Effector memory CD4-positive, alpha-beta T cell (primary cell): ENCODE measurements at regions not wholly inside any gene's neighbourhood (a gene's known extent, or its start where the extent isn't known, plus 50 kb on each side); places are given as distances from the start of the nearest gene placed in this dataset.

ENCODE experiments used
- DNase-seq, 3 donors: peaks; one replicate each; pipeline ENCODE4 v3.0.0-alpha.2; 2020
- H3K27ac ChIP-seq: 2 replicates; pipeline ENCODE4 v1.7.0; 2013; ENCODE audit warnings: mild to moderate bottlenecking, low read length, moderate library complexity; ENCODE audit not compliant: insufficient read depth, poor library complexity, severe bottlenecking
- H3K27me3 ChIP-seq: replicated peaks from 2 replicates; pipeline ENCODE4 v1.7.0; 2013; ENCODE audit warnings: mild to moderate bottlenecking, low read length; ENCODE audit not compliant: insufficient read depth, control insufficient read depth, poor library complexity, severe bottlenecking
- H3K36me3 ChIP-seq: 2 replicates; pipeline ENCODE4 v1.7.0; 2013; ENCODE audit warnings: mild to moderate bottlenecking, low read length, moderate library complexity; ENCODE audit not compliant: control insufficient read depth, insufficient read depth
- H3K4me1 ChIP-seq: 2 replicates; pipeline ENCODE4 v1.7.0; 2013; ENCODE audit warnings: low read length, mild to moderate bottlenecking; ENCODE audit not compliant: control insufficient read depth, insufficient read depth, poor library complexity, severe bottlenecking
- H3K4me3 ChIP-seq: 2 replicates; pipeline ENCODE4 v1.7.0; 2013; ENCODE audit warnings: low read length, low read depth, mild to moderate bottlenecking; ENCODE audit not compliant: insufficient read depth, poor library complexity, severe bottlenecking
- H3K9me3 ChIP-seq: 2 replicates; pipeline ENCODE4 v1.7.0; 2013; ENCODE audit warnings: mild to moderate bottlenecking, low read length, moderate library complexity; ENCODE audit not compliant: control insufficient read depth

GRCh38 chr18:57909620-57910019 is 106.5 kb upstream of the ATP8B1 start:
- Histone ChIP-seq H3K36me3 (no peaks in the 10 kb centered on the region), H3K27ac (no peak overlapping the region), H3K4me1 (no peaks in the 10 kb centered on the region), H3K4me3 (no peak overlapping the region), H3K27me3 (no peaks in the 10 kb centered on the region), H3K9me3 (no peaks in the 10 kb centered on the region)
- no peak for DNase-seq

GRCh38 chr18:57908092-57908491 is 105.0 kb upstream of the ATP8B1 start:
- H3K4me3 ChIP-seq, result no peak overlapping the region
- no peaks in the 10 kb centered on the region for H3K27me3 ChIP-seq
- H3K4me1 ChIP-seq, result no peaks in the 10 kb centered on the region
- no peaks in the 10 kb centered on the region for H3K9me3 ChIP-seq
- no peak for DNase-seq
- H3K36me3 ChIP-seq, result no peaks in the 10 kb centered on the region
- H3K27ac ChIP-seq, result no peak overlapping the region

GRCh38 chr18:57907550-57907949 is 104.4 kb upstream of the ATP8B1 start:
- H3K27me3 ChIP-seq, result no peaks in the 10 kb centered on the region
- H3K36me3 ChIP-seq, result no peaks in the 10 kb centered on the region
- no peak for DNase-seq
- no peaks in the 10 kb centered on the region for H3K9me3 ChIP-seq
- H3K27ac ChIP-seq, result no peak overlapping the region
- no peaks in the 10 kb centered on the region for H3K4me1 ChIP-seq
- no peak overlapping the region for H3K4me3 ChIP-seq

GRCh38 chr18:57906852-57907251 is 103.7 kb upstream of the ATP8B1 start:
- Histone ChIP-seq H3K36me3 (no peaks in the 10 kb centered on the region), H3K27me3 (no peaks in the 10 kb centered on the region), H3K4me3 (no peak overlapping the region), H3K27ac (no peak overlapping the region), H3K9me3 (no peaks in the 10 kb centered on the region), H3K4me1 (no peaks in the 10 kb centered on the region)
- no peak for DNase-seq

DNA sequence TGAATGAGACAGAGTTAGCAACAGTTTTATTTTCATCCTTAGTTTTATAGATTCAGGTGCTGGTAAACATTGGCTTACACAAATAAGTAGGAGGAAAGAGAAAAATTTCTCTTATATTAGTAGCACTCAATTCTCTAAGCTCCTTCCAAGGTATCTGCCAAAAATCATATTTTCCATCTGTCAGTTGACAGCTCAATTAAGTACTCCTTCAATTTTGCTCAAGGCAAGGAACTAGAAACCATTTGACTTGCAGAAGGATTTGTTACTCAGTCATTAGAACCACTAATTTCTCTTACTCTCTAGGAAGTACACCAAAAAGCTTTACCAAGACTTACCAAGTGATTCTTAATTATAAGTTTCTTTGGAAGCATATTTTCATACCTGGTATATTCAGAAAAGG is 101.4 kb upstream of the ATP8B1 start:
- DNase-seq, result no peak
- no peaks in the 10 kb centered on the region for H3K27me3 ChIP-seq
- no peak overlapping the region for H3K4me3 ChIP-seq
- H3K36me3 ChIP-seq, result no peaks in the 10 kb centered on the region
- no peak overlapping the region for H3K27ac ChIP-seq
- no peaks in the 10 kb centered on the region for H3K9me3 ChIP-seq
- H3K4me1 ChIP-seq, result no peaks in the 10 kb centered on the region

DNA sequence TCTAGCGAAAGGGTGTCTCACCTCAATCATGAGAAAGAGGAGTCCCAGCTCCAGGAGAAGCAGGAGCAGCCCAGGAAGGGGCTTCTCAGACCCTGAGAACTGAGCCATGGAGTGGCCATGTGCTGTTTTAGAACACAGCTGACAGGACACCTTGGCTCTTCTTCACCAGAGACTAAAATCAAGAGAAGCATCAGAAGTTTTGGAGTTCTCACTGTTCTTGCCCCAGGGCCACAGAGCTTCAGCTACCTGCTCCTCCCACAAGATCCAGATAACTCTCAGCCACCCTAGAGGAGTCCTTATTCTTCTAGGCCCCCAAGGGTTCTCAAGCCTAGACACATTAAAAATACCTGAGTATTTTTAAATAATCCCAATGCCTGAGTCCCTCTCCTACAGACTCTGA is 99.6 kb upstream of the ATP8B1 start:
- Histone ChIP-seq H3K4me1 (no peaks in the 10 kb centered on the region), H3K36me3 (no peaks in the 10 kb centered on the region), H3K27me3 (no peaks in the 10 kb centered on the region), H3K27ac (no peak overlapping the region), H3K9me3 (no peaks in the 10 kb centered on the region), H3K4me3 (no peak overlapping the region)
- DNase-seq, result no peak

GRCh38 chr18:57901825-57902589 is 98.9 kb upstream of the ATP8B1 start:
- no peak overlapping the region for H3K4me3 ChIP-seq
- no peaks in the 10 kb centered on the region for H3K27me3 ChIP-seq
- no peak for DNase-seq
- H3K27ac ChIP-seq, result no peak overlapping the region
- H3K36me3 ChIP-seq, result no peaks in the 10 kb centered on the region
- no peaks in the 10 kb centered on the region for H3K4me1 ChIP-seq
- no peaks in the 10 kb centered on the region for H3K9me3 ChIP-seq

- no peak for DNase-seq
Observed at GRCh38 chr18:57900906-57901435, 97.9 kb upstream of the ATP8B1 start.

DNA sequence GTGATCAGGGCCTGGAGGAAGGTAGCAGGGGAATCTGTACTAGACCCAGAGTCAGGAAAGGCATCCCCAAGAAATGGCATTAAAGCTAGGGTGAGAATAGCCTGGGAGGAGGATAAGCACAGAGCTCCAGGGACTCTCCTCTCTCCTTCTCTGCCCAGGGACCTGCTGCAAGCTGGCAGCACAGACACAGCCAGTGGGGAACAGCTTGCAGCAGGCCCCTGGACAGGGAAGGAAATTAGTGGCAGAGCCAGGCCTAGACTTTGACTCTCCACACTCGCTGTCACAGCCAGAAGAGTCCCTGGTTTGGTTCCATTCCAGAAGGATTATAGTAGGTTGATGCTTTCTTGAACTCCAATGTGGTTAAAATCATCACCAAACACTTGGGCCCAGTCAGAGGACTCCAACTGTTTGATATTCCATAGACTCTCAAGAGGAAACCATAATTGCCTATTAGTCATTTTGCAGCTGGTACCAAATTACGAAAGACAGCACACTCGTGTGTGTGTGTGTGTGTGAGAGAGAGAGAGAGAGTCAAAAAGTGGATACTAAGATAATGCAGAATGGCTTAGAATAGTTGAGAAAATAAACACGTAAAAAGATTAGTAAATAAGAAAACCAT is 95.5 kb upstream of the ATP8B1 start:
- DNase-seq, result no peak
- Histone ChIP-seq H3K36me3 (no peaks in the 10 kb centered on the region), H3K27me3 (no peaks in the 10 kb centered on the region), H3K27ac (no peak overlapping the region), H3K9me3 (no peaks in the 10 kb centered on the region), H3K4me3 (no peak overlapping the region), H3K4me1 (no peaks in the 10 kb centered on the region)

More at GRCh38 chr18:57900906-57901435, 97.9 kb upstream of the ATP8B1 start:
- Histone ChIP-seq H3K27ac (no peak overlapping the region), H3K9me3 (no peaks in the 10 kb centered on the region), H3K36me3 (no peaks in the 10 kb centered on the region), H3K4me1 (no peaks in the 10 kb centered on the region), H3K4me3 (no peak overlapping the region), H3K27me3 (no peaks in the 10 kb centered on the region)

DNA sequence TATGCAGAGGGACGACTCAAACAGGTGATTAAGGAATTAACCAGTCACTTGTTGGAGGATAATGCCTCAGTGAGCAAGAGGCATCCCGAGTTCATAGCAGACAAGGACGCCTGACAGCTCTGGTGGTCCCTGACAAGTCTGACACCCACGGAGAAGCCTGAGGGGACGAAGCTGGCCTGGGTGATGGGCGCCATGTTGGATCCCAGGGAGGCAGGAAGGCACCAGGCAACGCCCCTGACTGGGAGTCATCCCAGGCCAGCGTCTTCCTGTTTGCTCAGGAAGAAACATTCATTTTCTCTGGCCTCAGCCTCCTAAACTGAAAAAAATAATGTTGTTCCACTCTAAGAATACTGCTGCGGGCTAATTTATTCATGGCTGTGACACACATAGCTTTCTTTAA is 92.1 kb upstream of the ATP8B1 start:
- no peaks in the 10 kb centered on the region for H3K27me3 ChIP-seq
- H3K4me1 ChIP-seq, result no peaks in the 10 kb centered on the region
- H3K36me3 ChIP-seq, result no peaks in the 10 kb centered on the region
- DNase-seq, result no peak
- no peak overlapping the region for H3K4me3 ChIP-seq
- H3K9me3 ChIP-seq, result no peaks in the 10 kb centered on the region
- no peak overlapping the region for H3K27ac ChIP-seq
